ENCODE measurements at regions not wholly inside any gene's neighbourhood (a gene's known extent, or its start where the extent isn't known, plus 50 kb on each side); places are given as distances from the start of the nearest gene placed in this dataset.

DNA sequence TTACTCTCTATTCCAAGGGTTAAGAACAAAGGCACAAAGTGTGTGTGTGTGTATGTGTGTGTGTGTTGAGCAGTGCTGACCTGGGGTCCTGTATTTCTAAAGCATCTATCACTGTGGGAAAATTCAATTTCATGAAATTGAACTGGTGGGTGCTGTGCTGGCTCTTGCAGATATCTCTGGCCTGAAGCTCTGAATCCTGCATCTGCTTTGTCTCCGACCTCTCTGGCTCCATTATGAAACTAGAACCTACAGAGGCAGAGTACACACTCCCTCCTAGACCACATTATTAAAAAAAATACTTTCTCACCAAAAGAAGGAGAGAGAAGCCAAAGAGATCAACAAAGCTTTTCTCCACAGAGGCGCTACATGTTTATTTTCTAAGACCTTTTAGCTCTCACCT is 88.4 kb upstream of the PDE4B start:
- Mint-ChIP-seq H3K4me3 (ENCODE audit: low read depth) (no peak overlapping the region), H3K36me3 (ENCODE audit: insufficient read depth) (no peaks in the 10 kb centered on the region), H3K27ac (no peak overlapping the region), H3K4me1 (ENCODE audit: low read depth) (no peaks in the 10 kb centered on the region), H3K27me3 (peaks cover 7% of the 10 kb centered on the region), H3K9me3 (ENCODE audit: low read depth) (no peaks in the 10 kb centered on the region)
- TF ChIP-seq, protein P1, sequence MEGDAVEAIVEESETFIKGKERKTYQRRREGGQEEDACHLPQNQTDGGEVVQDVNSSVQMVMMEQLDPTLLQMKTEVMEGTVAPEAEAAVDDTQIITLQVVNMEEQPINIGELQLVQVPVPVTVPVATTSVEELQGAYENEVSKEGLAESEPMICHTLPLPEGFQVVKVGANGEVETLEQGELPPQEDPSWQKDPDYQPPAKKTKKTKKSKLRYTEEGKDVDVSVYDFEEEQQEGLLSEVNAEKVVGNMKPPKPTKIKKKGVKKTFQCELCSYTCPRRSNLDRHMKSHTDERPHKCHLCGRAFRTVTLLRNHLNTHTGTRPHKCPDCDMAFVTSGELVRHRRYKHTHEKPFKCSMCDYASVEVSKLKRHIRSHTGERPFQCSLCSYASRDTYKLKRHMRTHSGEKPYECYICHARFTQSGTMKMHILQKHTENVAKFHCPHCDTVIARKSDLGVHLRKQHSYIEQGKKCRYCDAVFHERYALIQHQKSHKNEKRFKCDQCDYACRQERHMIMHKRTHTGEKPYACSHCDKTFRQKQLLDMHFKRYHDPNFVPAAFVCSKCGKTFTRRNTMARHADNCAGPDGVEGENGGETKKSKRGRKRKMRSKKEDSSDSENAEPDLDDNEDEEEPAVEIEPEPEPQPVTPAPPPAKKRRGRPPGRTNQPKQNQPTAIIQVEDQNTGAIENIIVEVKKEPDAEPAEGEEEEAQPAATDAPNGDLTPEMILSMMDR (IDR thresholded peaks at IDR 0.05; ENCODE audit: unreplicated experiment), result no peak
- DNase-seq (ENCODE audit: low spot score, unreplicated experiment), result no peak

DNA sequence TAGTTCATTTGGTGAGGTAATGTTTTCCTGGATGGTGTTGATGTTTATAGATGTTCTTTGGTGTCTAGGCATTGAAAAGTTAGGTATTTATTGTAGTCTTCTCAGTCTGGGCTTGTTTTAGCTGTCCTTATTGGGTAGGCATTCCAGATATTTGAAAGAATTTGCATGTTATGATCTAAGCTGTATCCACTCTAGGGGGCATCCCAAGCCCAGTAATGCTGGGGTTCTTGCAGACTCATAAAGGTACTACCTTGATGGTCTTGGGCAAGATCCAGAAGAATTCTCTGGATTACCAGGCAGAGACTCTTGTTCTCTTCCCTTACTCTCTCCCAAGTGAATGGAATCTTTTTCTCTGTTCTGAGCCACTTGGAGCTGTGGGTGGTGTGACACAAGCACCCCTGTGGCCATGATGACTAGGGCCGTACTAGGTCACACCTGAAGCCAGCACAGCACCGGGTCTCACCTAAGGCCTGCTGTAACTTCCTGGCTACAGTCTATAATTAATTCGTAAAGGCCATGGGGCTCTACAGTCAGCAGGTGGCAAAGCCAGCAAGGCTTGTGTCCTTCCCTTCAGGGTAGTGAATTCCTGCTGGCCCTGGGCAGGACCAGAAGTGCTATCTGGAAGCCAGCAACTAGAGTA is 74.8 kb upstream of the PDE4B start:
- no peak for DNase-seq (ENCODE audit: low spot score, unreplicated experiment)
- no peaks in the 10 kb centered on the region for H3K9me3 Mint-ChIP-seq (ENCODE audit: low read depth)
- TF ChIP-seq, protein P1 (IDR thresholded peaks at IDR 0.05; ENCODE audit: unreplicated experiment), result no peak
- no peaks in the 10 kb centered on the region for H3K4me1 Mint-ChIP-seq (ENCODE audit: low read depth)
- H3K36me3 Mint-ChIP-seq (ENCODE audit: insufficient read depth), result no peaks in the 10 kb centered on the region
- H3K27me3 Mint-ChIP-seq, result peaks cover 5% of the 10 kb centered on the region
- H3K4me3 Mint-ChIP-seq (ENCODE audit: low read depth), result no peak overlapping the region
- H3K27ac Mint-ChIP-seq, result no peak overlapping the region

DNA sequence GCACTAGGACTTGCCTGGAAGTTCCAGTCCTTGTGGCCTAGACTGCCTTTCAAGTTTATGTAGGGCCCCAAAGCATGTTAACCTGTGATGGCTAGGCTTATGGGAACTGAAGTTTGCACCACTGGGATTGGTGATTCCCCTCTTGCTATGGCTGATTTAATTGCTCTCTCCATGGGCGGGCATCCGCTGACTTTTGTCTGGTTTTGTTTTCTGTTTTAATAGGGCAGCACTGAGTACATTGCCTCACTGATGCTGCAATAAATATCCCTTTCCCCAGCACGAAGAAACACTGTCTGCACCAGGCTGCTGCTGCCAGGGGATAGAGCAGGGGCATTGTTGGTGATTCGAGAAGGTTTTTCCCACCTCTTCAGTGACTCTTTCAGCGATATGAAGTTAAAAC is 73.3 kb upstream of the PDE4B start:
- Mint-ChIP-seq H3K9me3 (ENCODE audit: low read depth) (no peaks in the 10 kb centered on the region), H3K4me3 (ENCODE audit: low read depth) (no peak overlapping the region), H3K27me3 (peaks cover 5% of the 10 kb centered on the region), H3K27ac (no peak overlapping the region), H3K4me1 (ENCODE audit: low read depth) (no peaks in the 10 kb centered on the region), H3K36me3 (ENCODE audit: insufficient read depth) (no peaks in the 10 kb centered on the region)
- TF ChIP-seq, protein P1 (IDR thresholded peaks at IDR 0.05; ENCODE audit: unreplicated experiment), result no peak
- DNase-seq (ENCODE audit: low spot score, unreplicated experiment), result no peak

DNA sequence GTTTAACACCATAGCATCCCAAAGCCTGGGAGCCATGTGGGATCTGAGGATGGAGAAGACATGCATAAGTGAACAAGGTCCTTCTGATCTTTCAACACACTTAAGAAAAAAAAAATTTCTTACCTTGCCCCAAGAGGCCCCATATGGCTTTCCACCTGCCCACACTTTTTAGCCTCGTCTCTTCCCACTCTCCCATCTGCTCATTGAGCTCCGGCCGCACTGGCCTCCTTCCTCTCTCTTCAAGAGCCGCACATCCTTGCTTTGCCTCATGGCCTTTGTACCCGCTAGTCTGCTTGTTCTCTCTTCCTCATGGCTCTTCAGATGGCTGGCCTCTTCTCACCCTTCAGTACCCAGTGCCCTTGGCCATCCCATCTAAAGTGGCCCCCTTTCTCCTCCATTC is 70.2 kb upstream of the PDE4B start:
- Mint-ChIP-seq H3K27me3 (no peaks in the 10 kb centered on the region), H3K4me3 (ENCODE audit: low read depth) (no peak overlapping the region), H3K36me3 (ENCODE audit: insufficient read depth) (no peaks in the 10 kb centered on the region), H3K4me1 (ENCODE audit: low read depth) (no peaks in the 10 kb centered on the region), H3K27ac (no peak overlapping the region), H3K9me3 (ENCODE audit: low read depth) (no peaks in the 10 kb centered on the region)
- no peak for DNase-seq (ENCODE audit: low spot score, unreplicated experiment)
- TF ChIP-seq, protein P1 (IDR thresholded peaks at IDR 0.05; ENCODE audit: unreplicated experiment), result no peak

DNA sequence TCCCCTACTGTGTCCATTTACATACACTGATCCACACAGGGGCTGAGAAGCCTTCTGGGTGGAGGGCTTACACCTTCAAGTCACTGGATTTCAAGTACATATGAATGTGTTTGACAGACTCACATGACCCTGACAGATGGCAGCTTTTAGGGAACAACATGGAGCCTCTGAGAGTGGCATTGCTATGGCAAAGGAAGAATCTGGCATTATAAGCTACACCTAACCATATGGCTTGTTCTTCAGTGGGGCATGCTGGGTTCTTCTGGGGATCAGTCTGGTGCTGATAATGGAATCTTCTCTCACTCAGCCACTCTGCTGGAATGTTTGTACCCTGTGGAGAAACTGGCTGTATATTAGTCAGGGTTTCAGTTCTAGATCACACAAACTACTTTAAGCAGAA is 68.5 kb upstream of the PDE4B start:
- Mint-ChIP-seq H3K4me1 (ENCODE audit: low read depth) (no peaks in the 10 kb centered on the region), H3K27ac (no peak overlapping the region), H3K4me3 (ENCODE audit: low read depth) (no peak overlapping the region), H3K27me3 (peaks cover 5% of the 10 kb centered on the region), H3K36me3 (ENCODE audit: insufficient read depth) (no peaks in the 10 kb centered on the region), H3K9me3 (ENCODE audit: low read depth) (no peaks in the 10 kb centered on the region)
- DNase-seq (ENCODE audit: low spot score, unreplicated experiment), result no peak
- TF ChIP-seq, protein P1 (IDR thresholded peaks at IDR 0.05; ENCODE audit: unreplicated experiment), result no peak

Data from progenitor cell of endocrine pancreas (in vitro differentiated cells).